ENCODE measurements at regions not wholly inside any gene's neighbourhood (a gene's known extent, or its start where the extent isn't known, plus 50 kb on each side); places are given as distances from the start of the nearest gene placed in this dataset.

- no peaks in the 10 kb centered on the region for H4K20me1 ChIP-seq (ENCODE audit: low read depth)
- Mint-ChIP-seq H3K27ac (no peak overlapping the region), H3K4me3 (no peak overlapping the region), H3K4me1 (peaks cover 12% of the 10 kb centered on the region), H3K9me3 (no peaks in the 10 kb centered on the region), H3K27me3 (ENCODE audit: insufficient read depth, low read depth) (peaks cover 6% of the 10 kb centered on the region), H3K36me3 (no peaks in the 10 kb centered on the region)
- H3K27me3 ChIP-seq: no peaks in the 10 kb centered on the region
- DNase-seq (ENCODE audit: low spot score): no peak
- H3K27ac ChIP-seq: no peak overlapping the region
- H3K4me1 ChIP-seq: peaks cover 12% of the 10 kb centered on the region
- no peaks in the 10 kb centered on the region for H3F3A ChIP-seq (ENCODE audit: low read depth)
- no peaks in the 10 kb centered on the region for H3K9me3 ChIP-seq (ENCODE audit: low read depth)
- H3K9ac ChIP-seq: no peak overlapping the region
- no peak overlapping the region for H2AFZ ChIP-seq (replicated peaks)
- H3K36me3 ChIP-seq: no peaks in the 10 kb centered on the region
- H3K4me3 ChIP-seq: no peak overlapping the region
- H3K4me2 ChIP-seq: no peak overlapping the region
- no peaks in the 10 kb centered on the region for H3K79me2 ChIP-seq (ENCODE audit: low read depth)
- no peak for TF ChIP-seq CTCF (IDR thresholded peaks at IDR 0.05)
- no peak for TF ChIP-seq EZH2phosphoT487 (IDR thresholded peaks at IDR 0.05)
- no peak for TF ChIP-seq EZH2 (IDR thresholded peaks at IDR 0.05)
Measured at GRCh38 chr5:5798462-5798861, 376.0 kb downstream of the ICE1 start.

GRCh38 chr5:5798041-5798440 lies 375.6 kb downstream of the ICE1 start:
- DNase-seq (ENCODE audit: low spot score): no peak
- H3K27ac Mint-ChIP-seq: no peak overlapping the region
- no peak overlapping the region for H3K4me3 ChIP-seq
- no peaks in the 10 kb centered on the region for H3K36me3 ChIP-seq
- no peaks in the 10 kb centered on the region for H3K9me3 Mint-ChIP-seq
- peaks cover 10% of the 10 kb centered on the region for H3K27me3 Mint-ChIP-seq (ENCODE audit: insufficient read depth, low read depth)
- no peaks in the 10 kb centered on the region for H3K79me2 ChIP-seq (ENCODE audit: low read depth)
- no peaks in the 10 kb centered on the region for H4K20me1 ChIP-seq (ENCODE audit: low read depth)
- H3K4me1 ChIP-seq: peaks cover 15% of the 10 kb centered on the region
- no peak overlapping the region for H3K27ac ChIP-seq
- H2AFZ ChIP-seq (replicated peaks): no peak overlapping the region
- no peaks in the 10 kb centered on the region for H3K36me3 Mint-ChIP-seq
- TF ChIP-seq EZH2phosphoT487 (IDR thresholded peaks at IDR 0.05) (no peak), CTCF (IDR thresholded peaks at IDR 0.05) (no peak), EZH2 (IDR thresholded peaks at IDR 0.05) (no peak)
- no peaks in the 10 kb centered on the region for H3F3A ChIP-seq (ENCODE audit: low read depth)
- H3K4me1 Mint-ChIP-seq: peaks cover 16% of the 10 kb centered on the region
- H3K27me3 ChIP-seq: no peaks in the 10 kb centered on the region
- no peaks in the 10 kb centered on the region for H3K9me3 ChIP-seq (ENCODE audit: low read depth)
- H3K4me2 ChIP-seq: no peak overlapping the region
- H3K9ac ChIP-seq: no peak overlapping the region
- no peak overlapping the region for H3K4me3 Mint-ChIP-seq

GRCh38 chr5:5795074-5795771 lies 372.7 kb downstream of the ICE1 start:
- no peaks in the 10 kb centered on the region for H3K79me2 ChIP-seq (ENCODE audit: low read depth)
- H4K20me1 ChIP-seq (ENCODE audit: low read depth): no peaks in the 10 kb centered on the region
- Mint-ChIP-seq H3K9me3 (no peaks in the 10 kb centered on the region), H3K4me3 (no peak overlapping the region), H3K27ac (no peak overlapping the region), H3K27me3 (ENCODE audit: insufficient read depth, low read depth) (peaks cover 12% of the 10 kb centered on the region), H3K36me3 (no peaks in the 10 kb centered on the region), H3K4me1 (peaks cover 16% of the 10 kb centered on the region)
- H3K4me3 ChIP-seq: no peak overlapping the region
- H3K4me1 ChIP-seq: peaks cover 15% of the 10 kb centered on the region
- no peaks in the 10 kb centered on the region for H3K36me3 ChIP-seq
- H3K27me3 ChIP-seq: no peaks in the 10 kb centered on the region
- H3F3A ChIP-seq (ENCODE audit: low read depth): no peaks in the 10 kb centered on the region
- no peak overlapping the region for H3K4me2 ChIP-seq
- TF ChIP-seq EZH2phosphoT487 (IDR thresholded peaks at IDR 0.05): no peak
- TF ChIP-seq CTCF (IDR thresholded peaks at IDR 0.05): no peak
- TF ChIP-seq EZH2 (IDR thresholded peaks at IDR 0.05): no peak
- no peak overlapping the region for H3K27ac ChIP-seq
- H3K9ac ChIP-seq: no peak overlapping the region
- no peak for DNase-seq (ENCODE audit: low spot score)
- H2AFZ ChIP-seq (replicated peaks): no peak overlapping the region
- H3K9me3 ChIP-seq (ENCODE audit: low read depth): no peaks in the 10 kb centered on the region

All from neural progenitor cell (in vitro differentiated cells).